Adrenal gland (tissue), 5 donors: ENCODE measurements at regions not wholly inside any gene's neighbourhood (a gene's known extent, or its start where the extent isn't known, plus 50 kb on each side); places are given as distances from the start of the nearest gene placed in this dataset.

Source experiments
- POLR2A ChIP-seq, 2 donors: fragments of 450-650 bp; IDR thresholded peaks; one replicate each; pipeline ENCODE4 v1.6.1; 2017; ENCODE audit warnings: antibody characterized with exemption in 2 of 2, mild to moderate bottlenecking in 2 of 2, moderate library complexity in 1 of 2
- TF ChIP-seq, protein P1 (sequence below), 6 experiments: fragments of 450-650 bp in 4 of 6; fragments of 200-600 bp in 2 of 6; sonication (generic) in 1 of 6; IDR thresholded peaks; 1 replicate in 5 of 6; 2 replicates in 1 of 6; pipeline versions ENCODE4 v1.5.1 to v1.8.0; 2016 to 2021; ENCODE audit warnings: antibody characterized with exemption in 6 of 6, mild to moderate bottlenecking in 2 of 6, moderate library complexity in 1 of 6
- donor health status: DM: no; HTN: no; CAD: no.

DNA sequence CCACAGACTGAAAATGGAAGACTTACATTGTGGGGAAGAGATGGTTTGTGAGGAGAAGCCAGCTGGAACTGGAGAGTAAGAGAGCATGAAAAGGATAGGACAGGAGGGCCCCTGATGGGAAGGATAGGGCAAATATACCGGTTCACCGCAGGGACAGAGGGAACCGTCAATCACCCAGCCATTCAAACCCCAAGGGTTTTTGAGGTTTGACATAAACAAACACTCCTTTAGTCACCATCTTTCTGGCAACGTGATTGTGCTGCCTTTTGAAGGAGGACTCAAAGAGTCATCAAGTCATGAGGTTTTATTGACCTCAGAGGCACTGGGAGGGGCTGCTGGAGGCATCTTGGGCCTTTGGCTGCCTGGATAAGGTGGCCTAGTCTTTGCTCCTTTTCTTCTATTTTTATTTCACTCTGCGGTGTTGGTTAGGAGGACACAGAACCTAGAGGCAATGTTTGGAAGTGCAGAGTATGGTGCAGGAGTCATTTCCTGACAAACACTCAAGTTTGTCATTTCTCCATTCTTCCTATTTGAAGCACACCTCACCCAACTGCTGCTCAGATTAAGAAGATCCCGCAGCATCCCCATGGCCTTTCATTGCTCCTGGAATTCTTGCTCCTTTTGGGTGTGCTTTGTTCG is 487.3 kb upstream of the SPRED2 start:
- TF ChIP-seq, protein P1, sequence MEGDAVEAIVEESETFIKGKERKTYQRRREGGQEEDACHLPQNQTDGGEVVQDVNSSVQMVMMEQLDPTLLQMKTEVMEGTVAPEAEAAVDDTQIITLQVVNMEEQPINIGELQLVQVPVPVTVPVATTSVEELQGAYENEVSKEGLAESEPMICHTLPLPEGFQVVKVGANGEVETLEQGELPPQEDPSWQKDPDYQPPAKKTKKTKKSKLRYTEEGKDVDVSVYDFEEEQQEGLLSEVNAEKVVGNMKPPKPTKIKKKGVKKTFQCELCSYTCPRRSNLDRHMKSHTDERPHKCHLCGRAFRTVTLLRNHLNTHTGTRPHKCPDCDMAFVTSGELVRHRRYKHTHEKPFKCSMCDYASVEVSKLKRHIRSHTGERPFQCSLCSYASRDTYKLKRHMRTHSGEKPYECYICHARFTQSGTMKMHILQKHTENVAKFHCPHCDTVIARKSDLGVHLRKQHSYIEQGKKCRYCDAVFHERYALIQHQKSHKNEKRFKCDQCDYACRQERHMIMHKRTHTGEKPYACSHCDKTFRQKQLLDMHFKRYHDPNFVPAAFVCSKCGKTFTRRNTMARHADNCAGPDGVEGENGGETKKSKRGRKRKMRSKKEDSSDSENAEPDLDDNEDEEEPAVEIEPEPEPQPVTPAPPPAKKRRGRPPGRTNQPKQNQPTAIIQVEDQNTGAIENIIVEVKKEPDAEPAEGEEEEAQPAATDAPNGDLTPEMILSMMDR (IDR thresholded peaks at IDR 0.05) = no peak
- TF ChIP-seq POLR2A (IDR thresholded peaks at IDR 0.05) = no peak
